Pancreas (tissue), 10 donors: ENCODE measurements at regions not wholly inside any gene's neighbourhood (a gene's known extent, or its start where the extent isn't known, plus 50 kb on each side); places are given as distances from the start of the nearest gene placed in this dataset.
A peak's percentile ranks its signal among the peaks of the same experiment; 100 is the strongest.

Experiments
- ATAC-seq, 4 donors: fragments of 200-7000 bp; cut with Tn5 transposase; one replicate each; pipeline versions ENCODE4 v1.8.0 to v1.9.1; 2020; ENCODE audit warnings: mild to moderate bottlenecking in 4 of 4, moderate library complexity in 4 of 4
- DNase-seq, 6 donors: peaks; one replicate each; pipeline ENCODE4 v3.0.0-alpha.2; 2020
- FAIRE-seq: peaks from 2 replicates; lab custom pipeline; 2012; peaks lifted over from hg19 to GRCh38; lab: Jason Lieb, UNC
- H3K27ac ChIP-seq, 4 donors: fragments of 200-600 bp; sonication (generic); 1 replicate in 3 of 4; 2 replicates in 1 of 4; pipeline versions ENCODE4 v1.5.0 to v1.8.0; 2020
- H3K27me3 ChIP-seq, 4 donors: fragments of 200-600 bp; one replicate each; pipeline ENCODE4 v1.8.0; 2021
- H3K36me3 ChIP-seq, 3 donors: fragments of 200-600 bp; sonication (generic) in 1 of 3; one replicate each; pipeline versions ENCODE4 v1.5.0 to v1.8.0; 2020 to 2021
- H3K4me1 ChIP-seq, 3 donors: fragments of 200-600 bp; one replicate each; pipeline ENCODE4 v1.8.0; 2021
- H3K4me3 ChIP-seq, 4 donors: fragments of 200-600 bp; sonication (generic) in 2 of 4; one replicate each; pipeline versions ENCODE4 v1.5.0 to v1.8.0; 2020 to 2021
- H3K9me3 ChIP-seq, 4 donors: fragments of 200-600 bp; one replicate each; pipeline ENCODE4 v1.8.0; 2021
- CTCF ChIP-seq, 4 donors: fragments of 200-600 bp; sonication (generic) in 3 of 4; IDR thresholded peaks; one replicate each; pipeline versions ENCODE4 v1.5.0 to v1.8.0; 2021; ENCODE audit warnings: antibody characterized with exemption in 4 of 4
- WGBS, 2 donors: extraction: QIAGEN DNeasy Blood & Tissue Kit; methylation state at CpG; one replicate each; pipeline ENCODE4 v1.1.7; 2013; 5-methylcytosine and 5-hydroxymethylcytosine counted together
- intact Hi-C, 3 donors: fragments of 100-400 bp; cut with DNase I; formaldehyde crosslinking; loops; one replicate each; pipeline versions ENCODE4 v1.11.1 to v1.14.2; 2022
- donor health status: healthy with polysubstance abuse.
- donor health status: DM: no; HTN: no; CAD: no; lungs with moderate emphysema.
- donor health status: DM: no; HTN: no; CAD: no.
- donor health status: control.
- donor health status: control.
- donor health status: Bipolar disorder and iron deficiency.
- donor health status: DM: yes; HTN: yes; CAD: no.
- donor health status: DM: no; HTN: no; CAD: no.
- donor health status: DM: no; HTN: no; CAD: no.
- donor health status: DM: yes; HTN: yes; CAD: no.

GRCh38 chr5:104652271-104652861, 1089.8 kb upstream of the NUDT12 start:
- ATAC-seq: no peak

GRCh38 chr5:104650313-104651055, 1087.9 kb upstream of the NUDT12 start:
- intact Hi-C loops: no loop called here
- 54 to 71% methylated on average over 3 of the region's 3 CpGs for WGBS, 2 donors
- FAIRE-seq (no peak), ATAC-seq (no peak), DNase-seq (no peak)
- Histone ChIP-seq H3K4me3 (no peak overlapping the region), H3K27ac (no peak overlapping the region), H3K9me3 (no peaks in the 10 kb centered on the region), H3K4me1 (no peaks in the 10 kb centered on the region), H3K36me3 (no peaks in the 10 kb centered on the region), H3K27me3 (no peaks in the 10 kb centered on the region)
- no peak for TF ChIP-seq CTCF (IDR thresholded peaks at IDR 0.05)

More at GRCh38 chr5:104652271-104652861, 1089.8 kb upstream of the NUDT12 start:
- DNase-seq: peak in 1 of 6 donors; percentile 41
- Histone ChIP-seq H3K27ac (no peak overlapping the region), H3K9me3 (no peaks in the 10 kb centered on the region), H3K27me3 (no peaks in the 10 kb centered on the region), H3K36me3 (no peaks in the 10 kb centered on the region), H3K4me1 (no peaks in the 10 kb centered on the region), H3K4me3 (no peak overlapping the region)
- no peak for TF ChIP-seq CTCF (IDR thresholded peaks at IDR 0.05)
- WGBS, 2 donors: 79 to 91% methylated on average over 5 of the region's 5 CpGs
- intact Hi-C loops: no loop called here
- FAIRE-seq: no peak

- no peaks in the 10 kb centered on the region for H3K4me1 ChIP-seq
- ATAC-seq: no peak
- H3K9me3 ChIP-seq: no peaks in the 10 kb centered on the region
- TF ChIP-seq CTCF (IDR thresholded peaks at IDR 0.05): no peak
- DNase-seq: no peak
- no peaks in the 10 kb centered on the region for H3K27me3 ChIP-seq
- no peak overlapping the region for H3K4me3 ChIP-seq
- no peaks in the 10 kb centered on the region for H3K36me3 ChIP-seq
- H3K27ac ChIP-seq: no peak overlapping the region
- 43 to 50% methylated on average over 3 of the region's 3 CpGs for WGBS, 2 donors
- intact Hi-C loops: no loop called here
- FAIRE-seq: no peak
Measured at GRCh38 chr5:104646416-104646815, 1083.8 kb upstream of the NUDT12 start.

- intact Hi-C loops: no loop called here
- no peak for DNase-seq
- Histone ChIP-seq H3K27ac (no peak overlapping the region), H3K4me3 (no peak overlapping the region), H3K36me3 (no peaks in the 10 kb centered on the region), H3K27me3 (no peaks in the 10 kb centered on the region), H3K9me3 (no peaks in the 10 kb centered on the region), H3K4me1 (no peaks in the 10 kb centered on the region)
- 55 to 67% methylated on average over 3 of the region's 3 CpGs for WGBS, 2 donors
- TF ChIP-seq CTCF (IDR thresholded peaks at IDR 0.05): no peak
- FAIRE-seq: no peak
- ATAC-seq: no peak
Measured at GRCh38 chr5:104643320-104643719, 1080.7 kb upstream of the NUDT12 start.

- WGBS, 2 donors: 46 to 51% methylated on average over 3 of the region's 3 CpGs
- ATAC-seq (no peak), FAIRE-seq (no peak), DNase-seq (no peak)
- Histone ChIP-seq H3K4me3 (no peak overlapping the region), H3K9me3 (no peaks in the 10 kb centered on the region), H3K36me3 (no peaks in the 10 kb centered on the region), H3K27me3 (no peaks in the 10 kb centered on the region), H3K4me1 (no peaks in the 10 kb centered on the region), H3K27ac (no peak overlapping the region)
- intact Hi-C loops: no loop called here
- no peak for TF ChIP-seq CTCF (IDR thresholded peaks at IDR 0.05)
Measured at GRCh38 chr5:104635227-104635626, 1072.6 kb upstream of the NUDT12 start.
